ENCODE measurements at regions not wholly inside any gene's neighbourhood (a gene's known extent, or its start where the extent isn't known, plus 50 kb on each side); places are given as distances from the start of the nearest gene placed in this dataset.

GRCh38 chr6:104575536-104575935 is 284.2 kb downstream of the HACE1 start:
- Histone ChIP-seq H3K27ac (no peak overlapping the region), H3K4me3 (no peak overlapping the region)
- no peak for DNase-seq (ENCODE audit: low spot score)
- no peak for TF ChIP-seq CTCF (IDR thresholded peaks at IDR 0.05)

- Histone ChIP-seq H3K4me3 (no peak overlapping the region), H3K27ac (no peak overlapping the region)
- no peak for TF ChIP-seq CTCF (IDR thresholded peaks at IDR 0.05)
- no peak for DNase-seq (ENCODE audit: low spot score)
These were observed 285.5 kb downstream of the HACE1 start for GRCh38 chr6:104574135-104574750.

- no peak for DNase-seq (ENCODE audit: low spot score)
- TF ChIP-seq CTCF (IDR thresholded peaks at IDR 0.05) = no peak
- no peak overlapping the region for H3K4me3 ChIP-seq
- H3K27ac ChIP-seq = no peak overlapping the region
These were observed 286.4 kb downstream of the HACE1 start for GRCh38 chr6:104573350-104573749.

GRCh38 chr6:104572901-104573300 is 286.8 kb downstream of the HACE1 start:
- DNase-seq (ENCODE audit: low spot score) = no peak
- TF ChIP-seq CTCF (IDR thresholded peaks at IDR 0.05) = no peak
- Histone ChIP-seq H3K27ac (no peak overlapping the region), H3K4me3 (no peak overlapping the region)

- no peak overlapping the region for H3K27ac ChIP-seq
- no peak for TF ChIP-seq CTCF (IDR thresholded peaks at IDR 0.05)
- no peak for DNase-seq (ENCODE audit: low spot score)
- no peak overlapping the region for H3K4me3 ChIP-seq
These were observed 293.3 kb downstream of the HACE1 start for GRCh38 chr6:104566411-104566810.

GRCh38 chr6:104563306-104563705 is 296.4 kb downstream of the HACE1 start:
- Histone ChIP-seq H3K27ac (no peak overlapping the region), H3K4me3 (no peak overlapping the region)
- no peak for DNase-seq (ENCODE audit: low spot score)
- no peak for TF ChIP-seq CTCF (IDR thresholded peaks at IDR 0.05)

GRCh38 chr6:104559435-104560202 is 300.1 kb downstream of the HACE1 start:
- no peak for DNase-seq (ENCODE audit: low spot score)
- no peak overlapping the region for H3K27ac ChIP-seq
- no peak for TF ChIP-seq CTCF (IDR thresholded peaks at IDR 0.05)
- H3K4me3 ChIP-seq = no peak overlapping the region
